Cardiac muscle cell (in vitro differentiated cells and primary cell): ENCODE measurements at regions not wholly inside any gene's neighbourhood (a gene's known extent, or its start where the extent isn't known, plus 50 kb on each side); places are given as distances from the start of the nearest gene placed in this dataset.

Source experiments
- DNase-seq, 2 donors: peaks; one replicate each; pipeline versions ENCODE4 v3.0.0 to v3.0.0-alpha.2; 2010 to 2017; ENCODE audit warnings: low read depth in 1 of 2, low spot score in 1 of 2
- H3K27ac ChIP-seq: fragments of 200-600 bp; sonication (generic); 2 replicates; pipeline ENCODE4 v1.5.1; 2016
- H3K27me3 ChIP-seq: fragments of 200-600 bp; sonication (generic); 2 replicates; pipeline ENCODE4 v1.6.0; 2016; ENCODE audit warnings: control low read depth
- H3K36me3 ChIP-seq: fragments of 200-600 bp; sonication (generic); 2 replicates; pipeline ENCODE4 v1.5.1; 2016; ENCODE audit warnings: control low read depth
- H3K4me1 ChIP-seq: fragments of 200-600 bp; sonication (generic); 2 replicates; pipeline ENCODE4 v1.8.1; 2017; ENCODE audit warnings: low read depth, mild to moderate bottlenecking, mixed run types
- H3K4me3 ChIP-seq: fragments of 200-600 bp; sonication (generic); 2 replicates; pipeline ENCODE4 v1.5.1; 2016; ENCODE audit warnings: mild to moderate bottlenecking
- H3K9me3 ChIP-seq: fragments of 200-600 bp; sonication (generic); 2 replicates; pipeline ENCODE4 v1.5.1; 2017; ENCODE audit warnings: low read depth, mild to moderate bottlenecking, control low read depth
- CTCF ChIP-seq: IDR thresholded peaks from 2 replicates; pipeline ENCODE4 v1.5.1; 2012; ENCODE audit warnings: low read depth, mild to moderate bottlenecking, low read length

GRCh38 chr13:107239213-107239612, 671.3 kb upstream of the ARGLU1 start:
- Histone ChIP-seq H3K36me3 (no peaks in the 10 kb centered on the region), H3K9me3 (no peaks in the 10 kb centered on the region), H3K27ac (no peak overlapping the region), H3K4me1 (no peaks in the 10 kb centered on the region), H3K27me3 (no peaks in the 10 kb centered on the region), H3K4me3 (no peak overlapping the region)
- no peak for TF ChIP-seq CTCF
- no peak for DNase-seq

GRCh38 chr13:107238262-107238981, 670.5 kb upstream of the ARGLU1 start:
- Histone ChIP-seq H3K4me1 (no peaks in the 10 kb centered on the region), H3K9me3 (no peaks in the 10 kb centered on the region), H3K27me3 (no peaks in the 10 kb centered on the region), H3K36me3 (no peaks in the 10 kb centered on the region), H3K4me3 (no peak overlapping the region), H3K27ac (no peak overlapping the region)
- no peak for DNase-seq
- TF ChIP-seq CTCF = no peak

- Histone ChIP-seq H3K4me1 (no peaks in the 10 kb centered on the region), H3K9me3 (no peaks in the 10 kb centered on the region)
These were observed 666.6 kb upstream of the ARGLU1 start for GRCh38 chr13:107234319-107235073.

GRCh38 chr13:107233541-107233940, 665.6 kb upstream of the ARGLU1 start:
- H3K9me3 ChIP-seq = no peaks in the 10 kb centered on the region
- no peak overlapping the region for H3K4me3 ChIP-seq
- no peak for DNase-seq
- H3K36me3 ChIP-seq = no peaks in the 10 kb centered on the region
- no peaks in the 10 kb centered on the region for H3K4me1 ChIP-seq
- H3K27me3 ChIP-seq = no peaks in the 10 kb centered on the region
- no peak overlapping the region for H3K27ac ChIP-seq
- no peak for TF ChIP-seq CTCF

More at GRCh38 chr13:107234319-107235073, 666.6 kb upstream of the ARGLU1 start:
- H3K27ac ChIP-seq = no peak overlapping the region
- TF ChIP-seq CTCF = no peak
- H3K4me3 ChIP-seq = no peak overlapping the region
- H3K36me3 ChIP-seq = no peaks in the 10 kb centered on the region
- no peaks in the 10 kb centered on the region for H3K27me3 ChIP-seq
- DNase-seq = peak in 1 of 2 donors; percentile 7

GRCh38 chr13:107231944-107232343, 664.0 kb upstream of the ARGLU1 start:
- no peak for DNase-seq
- no peak for TF ChIP-seq CTCF
- Histone ChIP-seq H3K27ac (no peak overlapping the region), H3K4me1 (no peaks in the 10 kb centered on the region), H3K9me3 (no peaks in the 10 kb centered on the region), H3K27me3 (no peaks in the 10 kb centered on the region), H3K36me3 (no peaks in the 10 kb centered on the region), H3K4me3 (no peak overlapping the region)
